ENCODE measurements at regions not wholly inside any gene's neighbourhood (a gene's known extent, or its start where the extent isn't known, plus 50 kb on each side); places are given as distances from the start of the nearest gene placed in this dataset.

GRCh38 chr22:27573280-27574001 is 228.1 kb downstream of the MN1 start:
- TF ChIP-seq CTCF (IDR thresholded peaks at IDR 0.05), result no peak
- TF ChIP-seq POLR2A (IDR thresholded peaks at IDR 0.05), result no peak
- TF ChIP-seq POLR2AphosphoS5 (IDR thresholded peaks at IDR 0.05; ENCODE audit: insufficient read depth in 1 of 2, low read depth in 1 of 2), result no peak

Measured in vagina (tissue), 2 donors.